GM10266 (cell line): ENCODE measurements at regions not wholly inside any gene's neighbourhood (a gene's known extent, or its start where the extent isn't known, plus 50 kb on each side); places are given as distances from the start of the nearest gene placed in this dataset.

ENCODE experiments used
- DNase-seq: peaks from one replicate; pipeline ENCODE4 v3.0.0; 2012; ENCODE audit errors: extremely low spot score
- TF ChIP-seq, protein P1 (sequence below): IDR thresholded peaks from 2 replicates; pipeline ENCODE4 v1.5.1; 2012; ENCODE audit warnings: mild to moderate bottlenecking, low read depth; ENCODE audit not compliant: control insufficient read depth, insufficient read depth; ENCODE audit errors: missing control alignments

DNA sequence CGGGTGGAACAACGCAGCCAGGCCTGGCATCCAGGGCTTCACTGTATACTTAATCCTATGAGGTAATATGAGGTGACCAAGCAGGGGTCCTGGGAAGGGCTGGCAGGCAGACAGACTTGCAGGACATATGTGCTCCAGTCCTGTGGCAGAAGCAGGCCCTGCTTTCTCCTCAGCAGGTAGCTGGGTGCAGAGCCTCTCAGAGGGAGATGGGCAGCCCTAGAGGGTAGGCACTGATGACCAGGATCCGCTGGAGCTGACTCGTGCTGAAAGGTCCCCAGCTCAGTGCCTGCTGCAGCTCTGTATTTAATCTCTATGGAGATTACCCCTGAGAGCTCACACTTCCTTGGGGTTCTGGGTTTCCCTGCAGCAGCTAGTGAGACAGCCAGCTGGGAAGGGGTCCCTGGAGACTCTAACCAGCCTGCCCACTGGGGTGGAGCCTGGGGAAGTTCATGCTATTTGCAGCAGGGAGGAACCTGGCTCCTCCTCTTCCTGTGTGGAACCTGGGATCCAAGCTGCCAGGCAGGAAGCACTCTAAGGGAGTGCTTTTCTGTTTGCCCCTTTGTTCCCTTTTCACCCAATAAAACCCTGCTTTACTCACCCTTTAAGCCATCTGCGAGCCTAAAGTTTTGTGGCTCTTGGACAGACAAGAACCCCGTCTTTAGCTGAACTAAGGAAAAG lies 339.2 kb downstream of the DCAF12L2 start:
- TF ChIP-seq, protein P1, sequence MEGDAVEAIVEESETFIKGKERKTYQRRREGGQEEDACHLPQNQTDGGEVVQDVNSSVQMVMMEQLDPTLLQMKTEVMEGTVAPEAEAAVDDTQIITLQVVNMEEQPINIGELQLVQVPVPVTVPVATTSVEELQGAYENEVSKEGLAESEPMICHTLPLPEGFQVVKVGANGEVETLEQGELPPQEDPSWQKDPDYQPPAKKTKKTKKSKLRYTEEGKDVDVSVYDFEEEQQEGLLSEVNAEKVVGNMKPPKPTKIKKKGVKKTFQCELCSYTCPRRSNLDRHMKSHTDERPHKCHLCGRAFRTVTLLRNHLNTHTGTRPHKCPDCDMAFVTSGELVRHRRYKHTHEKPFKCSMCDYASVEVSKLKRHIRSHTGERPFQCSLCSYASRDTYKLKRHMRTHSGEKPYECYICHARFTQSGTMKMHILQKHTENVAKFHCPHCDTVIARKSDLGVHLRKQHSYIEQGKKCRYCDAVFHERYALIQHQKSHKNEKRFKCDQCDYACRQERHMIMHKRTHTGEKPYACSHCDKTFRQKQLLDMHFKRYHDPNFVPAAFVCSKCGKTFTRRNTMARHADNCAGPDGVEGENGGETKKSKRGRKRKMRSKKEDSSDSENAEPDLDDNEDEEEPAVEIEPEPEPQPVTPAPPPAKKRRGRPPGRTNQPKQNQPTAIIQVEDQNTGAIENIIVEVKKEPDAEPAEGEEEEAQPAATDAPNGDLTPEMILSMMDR, result no peak
- DNase-seq, result no peak

- no peak for DNase-seq
- TF ChIP-seq, protein P1, result no peak
These were observed 319.8 kb downstream of the DCAF12L2 start for GRCh38 chrX:125846271-125846670.

GRCh38 chrX:125850693-125851092 lies 315.4 kb downstream of the DCAF12L2 start:
- no peak for DNase-seq
- TF ChIP-seq, protein P1, result no peak

- TF ChIP-seq, protein P1, result no peak
These were observed 282.9 kb downstream of the DCAF12L2 start for GRCh38 chrX:125883169-125883568.

DNA sequence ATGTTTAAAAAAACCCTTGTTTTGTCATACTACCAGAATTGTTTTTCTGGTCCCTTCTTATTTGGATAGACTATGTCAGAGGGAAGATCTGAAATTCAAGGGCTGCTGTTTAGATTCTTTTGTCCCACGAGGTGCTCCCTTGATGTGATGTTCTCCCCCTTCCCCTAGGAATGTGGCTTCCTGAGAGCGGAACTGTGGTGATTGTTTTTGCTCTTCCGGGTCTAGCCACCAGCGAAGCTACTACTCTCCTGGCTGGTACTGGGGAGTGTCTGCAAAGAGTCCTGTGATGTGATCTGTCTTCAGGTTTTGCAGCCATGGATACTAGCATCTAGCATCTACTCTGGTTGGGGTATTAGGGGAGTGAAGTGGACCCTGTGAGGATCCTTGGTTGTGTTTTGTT lies 271.1 kb downstream of the DCAF12L2 start:
- TF ChIP-seq, protein P1, result no peak
- no peak for DNase-seq

More at GRCh38 chrX:125883169-125883568, 282.9 kb downstream of the DCAF12L2 start:
- DNase-seq, result no peak

DNA sequence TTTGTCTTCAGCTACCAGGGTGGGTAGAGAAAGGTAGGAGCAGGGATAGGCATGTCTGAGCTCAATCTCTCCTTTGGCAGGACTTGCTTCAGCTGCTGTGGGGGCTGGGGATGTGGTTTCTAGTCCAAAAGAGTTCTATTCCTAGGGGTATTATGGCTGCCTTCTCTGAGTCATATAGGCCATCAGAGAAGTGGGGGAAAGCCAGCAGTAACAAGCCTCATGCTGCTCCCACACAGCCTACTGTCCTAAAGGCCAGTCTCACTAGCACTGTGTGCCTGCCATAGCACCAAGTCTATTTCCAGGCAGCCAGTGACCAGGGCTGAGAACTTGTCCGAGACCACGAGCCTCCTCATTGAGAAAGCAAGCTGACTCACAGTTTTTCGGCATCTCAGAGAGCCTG lies 270.6 kb downstream of the DCAF12L2 start:
- DNase-seq, result no peak
- TF ChIP-seq, protein P1, result no peak

- TF ChIP-seq, protein P1, result no peak
- no peak for DNase-seq
These were observed 239.8 kb downstream of the DCAF12L2 start for GRCh38 chrX:125926295-125926694.
